GM12878 (cell line): ENCODE measurements at regions not wholly inside any gene's neighbourhood (a gene's known extent, or its start where the extent isn't known, plus 50 kb on each side); places are given as distances from the start of the nearest gene placed in this dataset.

Experiments
- ATAC-seq: fragments of 200-7000 bp; cut with Tn5 transposase; 3 replicates; pipeline ENCODE4 v1.9.1; 2020; ENCODE audit warnings: mild to moderate bottlenecking, moderate library complexity
- BruUV-seq: library from RNA; stranded (reverse); fragments of 400-500 nt; replicated peaks from 2 replicates; lab custom pipeline; 2021; lab: Mats Ljungman, UMichigan
- CTCF ChIA-PET: fragments of 300-600 bp; sonication (Branson Sonifier 250); formaldehyde crosslinking; extraction: SDS; loops from one replicate; lab custom pipeline; 2021; ENCODE audit warnings: inconsistent platforms; lab: Yijun Ruan, JAX
- POLR2A ChIA-PET: fragments of 350-600 bp; formaldehyde crosslinking; extraction: SDS; loops from one replicate; lab custom pipeline; 2021; ENCODE audit warnings: inconsistent platforms; lab: Charles Lee
- RAD21 ChIA-PET: fragments of 300-600 bp; sonication (Branson Sonifier 250); formaldehyde crosslinking; loops from one replicate; lab custom pipeline; 2023; ENCODE audit warnings: antibody characterized with exemption; ENCODE audit not compliant: unreplicated experiment; lab: Charles Lee
- SMC1A ChIA-PET: fragments of 300-600 bp; sonication (Branson Sonifier 250); formaldehyde crosslinking; loops from one replicate; lab custom pipeline; 2023; ENCODE audit not compliant: unreplicated experiment, uncharacterized antibody; lab: Charles Lee
- DNase-seq: peaks from one replicate; pipeline ENCODE4 v3.0.0-alpha.2; 2011; ENCODE audit warnings: low read depth, low spot score
- FAIRE-seq: peaks from 3 replicates; lab custom pipeline; 2011; peaks lifted over from hg19 to GRCh38; lab: Jason Lieb, UNC
- H2AFZ ChIP-seq: 2 replicates; pipeline ENCODE4 v1.6.0; 2011; ENCODE audit warnings: low read depth, low read length, control low read depth; ENCODE audit not compliant: control insufficient read depth
- H3K27ac ChIP-seq: 2 replicates; pipeline ENCODE4 v1.5.1; 2011; ENCODE audit warnings: control low read depth; ENCODE audit not compliant: control insufficient read depth, insufficient read depth
- H3K27me3 ChIP-seq, 2 experiments: replicated peaks in 1 of 2; 2 replicates each; pipeline versions ENCODE4 v1.6.0 to v1.6.1; 2011; ENCODE audit warnings: low read length in 1 of 2; ENCODE audit not compliant: control insufficient read depth in 2 of 2, insufficient read depth in 2 of 2
- H3K36me3 ChIP-seq, 2 experiments: 2 replicates each; pipeline ENCODE4 v1.5.1; 2011; ENCODE audit warnings: low read length in 1 of 2; ENCODE audit not compliant: control insufficient read depth in 2 of 2, insufficient read depth in 2 of 2
- H3K4me1 ChIP-seq: 2 replicates; pipeline ENCODE4 v1.6.1; 2011; ENCODE audit warnings: mild to moderate bottlenecking, low read length, moderate library complexity, mixed read lengths; ENCODE audit not compliant: control insufficient read depth, insufficient read depth
- H3K4me2 ChIP-seq: 2 replicates; pipeline ENCODE4 v1.6.0; 2011; ENCODE audit warnings: control low read depth; ENCODE audit not compliant: control insufficient read depth, insufficient read depth
- H3K4me3 ChIP-seq: fragments of 200-600 bp; sonication (generic); 2 replicates; pipeline ENCODE4 v1.5.1; 2016
- H3K79me2 ChIP-seq: 2 replicates; pipeline ENCODE4 v1.6.0; 2011; ENCODE audit warnings: low read length; ENCODE audit not compliant: control insufficient read depth, insufficient read depth
- H3K9ac ChIP-seq: 2 replicates; pipeline ENCODE4 v1.8.0; 2011; ENCODE audit warnings: low read length, control low read depth, mixed read lengths; ENCODE audit not compliant: control insufficient read depth, insufficient read depth
- H3K9me3 ChIP-seq: replicated peaks from 3 replicates; pipeline ENCODE4 v1.5.1; 2011; ENCODE audit warnings: mild to moderate bottlenecking, low read length; ENCODE audit not compliant: control insufficient read depth, insufficient read depth
- H4K20me1 ChIP-seq: 2 replicates; pipeline ENCODE4 v1.6.0; 2011; ENCODE audit not compliant: control insufficient read depth, insufficient read depth
- BACH1 ChIP-seq: fragments of 450-650 bp; IDR thresholded peaks from 2 replicates; pipeline ENCODE4 v1.6.1; 2017; ENCODE audit warnings: mild to moderate bottlenecking, borderline replicate concordance
- CHD4 ChIP-seq: fragments of 200-600 bp; sonication (generic); IDR thresholded peaks from 2 replicates; pipeline ENCODE4 v1.6.1; 2016; ENCODE audit warnings: mild to moderate bottlenecking
- FOXK2 ChIP-seq: fragments of 450-650 bp; IDR thresholded peaks from 2 replicates; pipeline ENCODE4 v1.6.1; 2017; ENCODE audit warnings: mild to moderate bottlenecking, moderate library complexity
- IRF4 ChIP-seq: IDR thresholded peaks from 2 replicates; pipeline ENCODE4 v1.6.1; 2011; ENCODE audit warnings: low read depth, low read length
- NR2C1 ChIP-seq: fragments of 450-650 bp; IDR thresholded peaks from 2 replicates; pipeline ENCODE4 v1.6.1; 2017; ENCODE audit warnings: antibody characterized with exemption, mild to moderate bottlenecking, moderate library complexity
- POLR2AphosphoS2 ChIP-seq: IDR thresholded peaks from 2 replicates; pipeline ENCODE4 v1.6.1; 2011; ENCODE audit warnings: low read depth, mild to moderate bottlenecking, low read length, improper control_type of control experiment, moderate library complexity
- POLR2AphosphoS5 ChIP-seq: IDR thresholded peaks from 2 replicates; pipeline ENCODE4 v1.6.1; 2011; ENCODE audit warnings: mild to moderate bottlenecking, low read length, inconsistent platforms
- RAD21 ChIP-seq: IDR thresholded peaks from 2 replicates; pipeline ENCODE4 v1.6.1; 2011; ENCODE audit warnings: mild to moderate bottlenecking, low read depth, low read length, moderate library complexity; ENCODE audit not compliant: insufficient read depth
- RELA ChIP-seq: fragments of 450-650 bp; IDR thresholded peaks from 2 replicates; pipeline ENCODE4 v1.8.0; 2014; ENCODE audit warnings: borderline replicate concordance; ENCODE audit not compliant: partially characterized antibody
- RFX5 ChIP-seq: IDR thresholded peaks from 2 replicates; pipeline ENCODE4 v1.6.1; 2011; ENCODE audit warnings: low read depth, low read length, improper control_type of control experiment
- SIN3A ChIP-seq: IDR thresholded peaks from 2 replicates; pipeline ENCODE4 v1.6.1; 2012; ENCODE audit warnings: low read depth, low read length, improper control_type of control experiment
- SPI1 ChIP-seq: IDR thresholded peaks from 2 replicates; pipeline ENCODE4 v1.6.1; 2011; ENCODE audit warnings: low read depth, mild to moderate bottlenecking, low read length, moderate library complexity, borderline replicate concordance; ENCODE audit not compliant: insufficient read depth
- USF1 ChIP-seq: IDR thresholded peaks from 2 replicates; pipeline ENCODE4 v1.6.1; 2011; ENCODE audit warnings: borderline replicate concordance, low read depth, mild to moderate bottlenecking, moderate library complexity, mixed read lengths, low read length; ENCODE audit not compliant: insufficient read depth; ENCODE audit errors: extremely low read length
- ZBED1 ChIP-seq: IDR thresholded peaks from 2 replicates; pipeline ENCODE4 v1.6.1; 2016; ENCODE audit warnings: borderline replicate concordance
- ZNF274 ChIP-seq: IDR thresholded peaks from one replicate; pipeline ENCODE4 v1.8.0; 2011; ENCODE audit not compliant: insufficient read length, insufficient read depth
- ZNF592 ChIP-seq: fragments of 450-650 bp; IDR thresholded peaks from 2 replicates; pipeline ENCODE4 v1.6.1; 2017; ENCODE audit warnings: mild to moderate bottlenecking, moderate library complexity
- WGBS: methylation state at CpG from one replicate; pipeline ENCODE4 v1.1.6; 2016; ENCODE audit warnings: low lambda C conversion rate; ENCODE audit not compliant: insufficient replicate concordance, insufficient coverage; ENCODE audit errors: missing lambda C conversion rate; 5-methylcytosine and 5-hydroxymethylcytosine counted together
- in situ Hi-C: fragments of 300-500 bp; cut with MboI; formaldehyde crosslinking; loops from 9 replicates; pipeline ENCODE4 v1.14.3; 2018; ENCODE audit warnings: mixed read lengths
- intact Hi-C: fragments of 100-400 bp; cut with micrococcal nuclease; formaldehyde crosslinking; loops from one replicate; pipeline ENCODE4 v1.14.2; 2022; ENCODE audit not compliant: unreplicated experiment

GRCh38 chr2:128745946-128746345, 427.3 kb upstream of the HS6ST1 start:
- ChIA-PET SMC1A (no interaction called here), CTCF (interaction anchor here (1.0 to 1.7 kb wide), 2 partner anchors 9 to 10 kb away, joined by 3 read pairs; no protein-coding TSS in a partner anchor), RAD21 (no interaction called here), POLR2A (no interaction called here)
- no peak overlapping the region for H3K9ac ChIP-seq
- H3K36me3 ChIP-seq: no peaks in the 10 kb centered on the region
- no peaks in the 10 kb centered on the region for H4K20me1 ChIP-seq
- no peak overlapping the region for H3K27ac ChIP-seq
- TF ChIP-seq ZBED1 (no peak), BACH1 (no peak), POLR2AphosphoS5 (no peak), IRF4 (no peak)
- no peak overlapping the region for H3K4me2 ChIP-seq
- FAIRE-seq: no peak
- BruUV-seq: no TSS peak
- H2AFZ ChIP-seq: no peak overlapping the region
- H3K9me3 ChIP-seq: no peaks in the 10 kb centered on the region
- in situ Hi-C loops (no loop called here), intact Hi-C loops (no loop called here)
- no peaks in the 10 kb centered on the region for H3K79me2 ChIP-seq
- H3K4me3 ChIP-seq: no peak overlapping the region
- H3K27me3 ChIP-seq: no peaks in the 10 kb centered on the region
- DNase-seq: no peak
- no peaks in the 10 kb centered on the region for H3K4me1 ChIP-seq
- ATAC-seq: no peak

- ChIA-PET POLR2A (no interaction called here), CTCF (interaction anchor here (1.7 kb wide), 1 partner anchor 10 kb away, joined by 3 read pairs; no protein-coding TSS in a partner anchor), SMC1A (no interaction called here), RAD21 (no interaction called here)
- Histone ChIP-seq H3K9me3 (no peaks in the 10 kb centered on the region), H4K20me1 (no peaks in the 10 kb centered on the region), H2AFZ (no peak overlapping the region), H3K27ac (no peak overlapping the region), H3K79me2 (no peaks in the 10 kb centered on the region), H3K9ac (no peak overlapping the region), H3K4me1 (no peaks in the 10 kb centered on the region), H3K36me3 (no peaks in the 10 kb centered on the region), H3K4me3 (no peak overlapping the region), H3K27me3 (no peaks in the 10 kb centered on the region), H3K4me2 (no peak overlapping the region)
- FAIRE-seq (no peak), DNase-seq (no peak), ATAC-seq (no peak)
- in situ Hi-C loops: no loop called here
- BruUV-seq: no TSS peak
- 25% methylated on average over 5 of the region's 5 CpGs for WGBS
- intact Hi-C loops: no loop called here
- TF ChIP-seq ZNF274 (no peak), ZNF592 (no peak), FOXK2 (no peak), USF1 (no peak), RAD21 (no peak), NR2C1 (no peak), SPI1 (no peak), RELA (no peak), RFX5 (no peak), POLR2AphosphoS2 (no peak), CHD4 (no peak), SIN3A (no peak)
Observed at GRCh38 chr2:128746356-128746755, 427.7 kb upstream of the HS6ST1 start.
